Cardiac septum (tissue), 1 donor: ENCODE measurements at regions not wholly inside any gene's neighbourhood (a gene's known extent, or its start where the extent isn't known, plus 50 kb on each side); places are given as distances from the start of the nearest gene placed in this dataset.

Experiments used
- DNase-seq: peaks from one replicate; pipeline ENCODE4 v3.0.0-alpha.2; 2020; ENCODE audit warnings: low spot score
- intact Hi-C: fragments of 100-400 bp; cut with DNase I; formaldehyde crosslinking; loops from one replicate; pipeline ENCODE4 v1.14.0; 2022
- donor health status: DM: no; HTN: no; CAD: no.

- no peak for DNase-seq
- intact Hi-C loops = no loop called here
These were observed 163.1 kb upstream of the MIR17HG start for GRCh38 chr13:91184244-91184926.

DNA sequence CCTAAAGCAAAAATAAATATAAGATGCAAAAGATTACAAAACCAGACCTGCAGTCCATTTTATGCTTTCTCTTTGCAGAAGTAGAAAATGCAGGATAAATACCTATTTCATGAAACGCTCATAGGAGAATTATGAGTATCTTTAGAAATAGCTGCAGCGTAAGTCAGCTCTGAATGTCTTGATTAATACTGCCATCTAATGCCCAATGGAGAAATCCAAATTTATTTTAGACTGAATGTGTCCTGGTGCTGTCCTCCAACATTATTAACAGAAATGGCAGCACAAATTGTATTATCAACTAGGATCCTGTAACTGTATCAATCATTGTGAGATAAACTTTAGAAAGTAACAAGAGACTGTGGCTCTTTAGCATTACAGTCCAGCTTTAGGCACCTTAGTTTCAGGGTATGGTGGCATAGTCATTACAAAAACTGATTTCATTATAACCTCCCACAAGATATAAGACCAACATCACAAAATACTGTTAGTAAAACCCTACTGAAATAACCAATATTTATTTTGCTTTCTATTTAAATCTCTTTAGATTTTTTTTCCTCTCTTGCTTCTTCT is 162.1 kb upstream of the MIR17HG start:
- intact Hi-C loops = loop anchor here (5.0 kb wide), 1 partner anchor 53 kb away; no protein-coding TSS in a partner anchor
- no peak for DNase-seq

- intact Hi-C loops = loop anchor here (5.0 kb wide), 1 partner anchor 55 kb away; no protein-coding TSS in a partner anchor
- no peak for DNase-seq
These were observed 160.0 kb upstream of the MIR17HG start for GRCh38 chr13:91187522-91187921.

GRCh38 chr13:91189506-91189905 is 158.0 kb upstream of the MIR17HG start:
- no peak for DNase-seq
- intact Hi-C loops = loop anchor here (5.0 kb wide), 1 partner anchor 57 kb away; no protein-coding TSS in a partner anchor

GRCh38 chr13:91193358-91193757 is 154.1 kb upstream of the MIR17HG start:
- no peak for DNase-seq
- intact Hi-C loops = no loop called here

DNA sequence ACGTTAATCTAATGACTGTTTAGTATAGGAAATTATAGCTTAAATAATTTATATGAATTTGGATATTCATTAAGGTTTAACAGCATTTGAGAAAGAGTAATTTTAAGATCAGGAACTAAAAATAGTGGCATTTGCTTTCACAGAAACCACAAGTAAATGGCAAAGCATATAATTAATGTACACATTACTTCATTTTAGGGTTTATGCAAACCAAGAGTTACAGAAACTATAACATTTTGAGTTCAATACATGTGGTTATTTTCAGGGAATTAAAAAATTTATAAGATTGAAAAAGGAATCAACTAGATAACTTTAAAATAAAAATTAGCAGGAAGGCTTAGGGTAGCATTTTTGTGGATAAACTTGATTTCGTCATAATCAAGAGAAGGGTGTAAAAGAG is 151.7 kb upstream of the MIR17HG start:
- DNase-seq = no peak
- intact Hi-C loops = no loop called here

DNA sequence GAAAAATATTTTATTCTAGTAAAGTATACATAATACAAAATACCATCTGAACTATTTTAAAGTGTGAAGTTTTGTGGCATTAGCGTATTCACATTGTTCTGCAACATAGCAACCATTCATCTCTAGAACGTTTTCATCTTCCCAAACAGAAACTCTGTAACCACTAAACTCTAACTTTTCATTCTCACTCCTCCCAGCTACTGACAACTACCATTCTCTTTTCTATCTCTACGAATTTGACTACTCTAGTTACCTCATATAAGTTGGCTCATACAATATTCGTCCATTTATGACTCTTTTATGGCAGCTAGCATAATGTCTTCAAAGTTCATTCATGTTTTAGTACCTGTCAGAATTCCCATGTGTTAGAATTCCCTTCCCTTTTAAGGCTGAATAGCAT is 150.5 kb upstream of the MIR17HG start:
- intact Hi-C loops = no loop called here
- no peak for DNase-seq

GRCh38 chr13:91199866-91200265 is 147.6 kb upstream of the MIR17HG start:
- intact Hi-C loops = no loop called here
- no peak for DNase-seq

DNA sequence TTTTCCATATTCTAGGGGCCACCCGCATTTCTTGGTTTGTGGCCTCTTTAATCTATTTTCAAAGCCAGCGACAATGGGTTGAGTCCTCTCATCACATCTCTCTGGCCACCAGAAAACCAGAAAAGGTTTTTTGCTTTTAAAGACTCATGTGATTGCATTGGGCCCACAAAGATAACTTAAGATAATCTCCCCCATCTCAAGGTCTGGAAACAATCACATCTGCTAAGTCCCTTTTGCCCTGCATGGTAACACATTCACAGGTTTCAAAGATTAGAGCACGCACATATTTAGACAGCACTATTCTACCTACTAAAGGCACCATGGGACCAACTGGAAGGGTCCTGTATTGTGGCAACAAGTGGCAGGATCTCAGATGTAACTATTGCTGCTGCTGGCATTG is 147.0 kb upstream of the MIR17HG start:
- DNase-seq = no peak
- intact Hi-C loops = no loop called here

GRCh38 chr13:91203430-91203829 is 144.1 kb upstream of the MIR17HG start:
- intact Hi-C loops = no loop called here
- no peak for DNase-seq

GRCh38 chr13:91207261-91207660 is 140.2 kb upstream of the MIR17HG start:
- intact Hi-C loops = no loop called here
- no peak for DNase-seq

GRCh38 chr13:91211510-91211909 is 136.0 kb upstream of the MIR17HG start:
- intact Hi-C loops = no loop called here
- no peak for DNase-seq

- no peak for DNase-seq
- intact Hi-C loops = no loop called here
These were observed 135.3 kb upstream of the MIR17HG start for GRCh38 chr13:91212231-91212630.

DNA sequence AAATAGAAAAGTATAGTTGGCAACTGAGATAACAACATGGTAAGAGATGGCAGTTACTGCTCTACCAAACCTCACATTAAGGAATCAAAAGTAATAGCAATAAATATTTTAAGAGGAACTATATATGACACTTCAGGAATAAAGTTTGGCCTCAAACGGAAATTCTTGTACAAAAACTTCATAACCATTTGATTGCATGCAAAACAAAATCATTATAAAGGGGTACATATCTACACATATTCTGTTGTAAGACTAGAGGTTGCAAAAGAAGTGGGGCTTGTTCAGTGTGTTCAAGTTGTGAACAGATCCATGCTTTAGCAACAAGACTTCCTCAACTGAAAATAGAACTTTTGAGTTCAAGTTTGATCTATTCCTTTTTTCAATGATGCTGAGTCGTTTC is 133.5 kb upstream of the MIR17HG start:
- DNase-seq = no peak
- intact Hi-C loops = no loop called here

DNA sequence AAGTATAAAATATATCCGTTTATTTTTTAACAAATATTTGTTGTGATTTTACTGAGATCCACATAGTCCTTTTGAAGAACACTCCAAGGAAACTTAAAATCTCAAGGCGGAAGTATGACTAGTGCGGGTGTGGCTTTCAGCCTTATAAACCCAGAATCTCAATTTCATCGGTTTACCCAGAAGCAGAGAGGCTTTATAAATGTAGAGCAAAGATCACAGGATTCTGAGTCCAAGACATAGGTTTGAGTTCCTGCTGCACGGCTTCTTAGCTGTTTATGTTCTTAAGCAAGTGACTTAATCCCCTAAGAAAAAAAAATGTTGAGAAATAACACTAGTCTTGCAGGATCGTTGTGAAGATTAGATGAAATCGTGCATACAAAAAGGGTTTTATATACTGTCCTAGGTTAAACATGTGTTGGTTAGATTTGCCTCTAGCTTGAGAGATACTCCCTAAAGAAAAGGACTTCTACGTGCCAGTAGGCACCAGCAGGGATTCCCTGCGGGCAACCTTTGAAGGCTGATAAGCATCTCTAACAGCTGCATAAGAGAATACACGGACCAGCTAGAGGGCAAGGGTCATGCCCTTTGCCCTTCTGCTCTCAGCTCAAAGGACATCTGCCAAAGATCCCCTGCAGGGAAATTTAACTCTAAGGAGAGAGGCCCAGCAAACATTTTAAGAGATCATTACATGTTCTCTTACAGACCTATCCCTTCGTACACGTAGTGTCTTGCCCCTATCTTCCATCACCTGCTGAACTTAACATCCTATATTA is 130.4 kb upstream of the MIR17HG start:
- intact Hi-C loops = no loop called here
- no peak for DNase-seq

DNA sequence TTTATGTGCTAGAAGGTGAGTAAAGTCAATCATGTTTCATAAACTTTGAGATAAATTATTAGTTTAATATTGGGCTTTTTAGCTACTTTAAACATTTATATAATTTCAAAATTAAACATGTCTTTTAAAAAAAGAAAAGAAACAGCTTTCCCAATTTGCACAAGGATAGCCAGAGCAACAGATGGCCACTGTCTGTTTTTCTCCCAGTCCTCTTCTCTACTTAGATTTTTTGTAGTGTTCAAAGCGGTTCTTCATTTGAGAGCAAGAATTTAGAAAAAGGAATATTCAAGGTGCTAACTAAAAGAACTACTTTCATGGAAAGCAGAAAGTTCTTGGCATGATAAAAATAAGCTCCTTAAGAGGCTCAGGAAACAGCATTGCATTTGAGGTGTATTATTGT is 128.3 kb upstream of the MIR17HG start:
- intact Hi-C loops = no loop called here

DNA sequence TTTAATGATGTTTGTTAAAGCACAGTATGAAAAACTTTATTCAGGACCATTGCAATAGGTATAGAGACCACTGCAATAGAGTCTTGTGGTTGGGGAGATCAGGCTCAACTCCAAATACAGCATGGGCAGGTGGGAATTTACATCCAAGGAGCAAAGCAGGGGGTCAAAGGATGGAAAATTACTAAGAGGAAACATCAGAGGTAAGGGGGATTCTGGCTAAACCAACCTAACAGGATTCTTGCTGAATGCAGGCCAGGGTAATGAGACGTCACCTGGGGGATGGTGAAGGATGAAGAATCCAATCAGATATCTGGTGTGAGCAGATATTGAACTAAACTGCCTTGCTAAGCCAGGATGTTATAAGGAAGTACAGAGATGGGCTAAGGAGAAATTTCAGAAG is 126.6 kb upstream of the MIR17HG start:
- intact Hi-C loops = no loop called here
- no peak for DNase-seq

More for the DNA sequence above, 128.3 kb upstream of the MIR17HG start:
- no peak for DNase-seq

- DNase-seq = no peak
- intact Hi-C loops = no loop called here
These were observed 119.4 kb upstream of the MIR17HG start for GRCh38 chr13:91228108-91228507.

GRCh38 chr13:91228940-91229339 is 118.5 kb upstream of the MIR17HG start:
- no peak for DNase-seq
- intact Hi-C loops = no loop called here

DNA sequence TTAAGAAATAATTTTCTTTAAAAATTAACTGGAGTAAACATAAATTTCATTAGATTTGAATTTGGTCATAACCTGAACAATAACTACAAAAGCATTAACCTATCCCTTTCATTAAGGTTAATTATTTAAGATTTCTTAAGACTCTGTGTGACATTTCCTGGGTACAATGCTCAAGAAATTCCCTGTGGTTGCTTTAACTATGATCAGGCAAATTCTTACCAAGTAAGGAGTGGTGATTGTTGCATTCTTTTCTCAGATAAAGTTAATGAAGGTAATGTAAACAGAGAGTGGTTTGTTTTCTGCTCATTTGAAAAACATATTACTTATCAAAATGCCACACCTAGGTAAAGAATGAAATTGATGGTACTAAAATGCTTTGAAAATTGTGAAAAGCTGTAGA is 114.8 kb upstream of the MIR17HG start:
- DNase-seq = no peak
- intact Hi-C loops = no loop called here

DNA sequence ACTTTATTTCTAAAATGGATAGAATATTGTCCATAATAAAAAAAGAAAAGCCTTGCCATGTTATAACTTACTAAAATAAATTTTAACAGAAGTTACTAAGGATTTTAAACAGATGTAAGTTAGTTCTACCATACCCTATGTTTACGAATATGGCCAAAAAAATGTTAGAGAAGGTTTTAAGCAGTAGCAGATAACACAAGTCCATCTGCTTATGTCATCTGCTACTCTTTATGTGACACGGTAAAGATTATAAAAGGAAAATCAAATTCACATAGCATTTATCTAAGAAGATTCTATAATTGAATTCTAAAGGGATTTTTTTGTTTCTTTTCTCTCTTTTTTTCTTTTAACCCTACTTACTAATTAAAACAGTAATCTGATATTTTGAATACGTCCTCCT is 114.2 kb upstream of the MIR17HG start:
- DNase-seq = no peak
- intact Hi-C loops = no loop called here
